Adrenal gland (tissue), 5 donors: ENCODE measurements at regions not wholly inside any gene's neighbourhood (a gene's known extent, or its start where the extent isn't known, plus 50 kb on each side); places are given as distances from the start of the nearest gene placed in this dataset.
"Not testable (repeated sequence)": the region's sequence is repeated elsewhere in the genome, so short reads cannot be mapped to it uniquely, and the experiment has no call there.

Experiments used
- CTCF ChIP-seq, 6 experiments: fragments of 450-650 bp in 4 of 6; fragments of 200-600 bp in 2 of 6; sonication (generic) in 1 of 6; IDR thresholded peaks; 1 replicate in 5 of 6; 2 replicates in 1 of 6; pipeline versions ENCODE4 v1.5.1 to v1.8.0; 2016 to 2021; ENCODE audit warnings: antibody characterized with exemption in 6 of 6, mild to moderate bottlenecking in 2 of 6, moderate library complexity in 1 of 6
- POLR2A ChIP-seq, 2 donors: fragments of 450-650 bp; IDR thresholded peaks; one replicate each; pipeline ENCODE4 v1.6.1; 2017; ENCODE audit warnings: antibody characterized with exemption in 2 of 2, mild to moderate bottlenecking in 2 of 2, moderate library complexity in 1 of 2
- donor health status: DM: no; HTN: no; CAD: no.

DNA sequence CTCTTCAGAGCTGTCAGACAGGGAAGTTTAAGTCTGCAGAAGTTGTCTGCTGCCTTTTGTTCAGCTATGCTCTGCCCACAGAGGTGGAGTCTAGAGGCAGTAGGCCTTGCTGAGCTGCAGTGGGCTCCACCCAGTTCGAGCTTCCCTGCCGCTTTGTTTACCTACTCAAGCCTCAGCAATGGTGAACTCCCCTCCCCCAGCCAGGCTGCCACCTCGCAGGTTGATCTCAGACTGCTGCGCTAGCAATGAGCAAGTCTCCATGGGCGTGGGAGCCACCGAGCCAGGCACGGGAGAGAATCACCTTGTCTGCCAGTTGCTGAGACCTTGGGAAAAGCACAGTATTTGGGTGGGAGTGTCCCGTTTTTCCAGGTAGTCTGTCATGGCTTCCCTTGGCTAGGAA, 56.1 kb upstream of the SGPP2 start:
- TF ChIP-seq POLR2A, CTCF (IDR thresholded peaks at IDR 0.05): not testable (repeated sequence)
